ENCODE measurements at regions not wholly inside any gene's neighbourhood (a gene's known extent, or its start where the extent isn't known, plus 50 kb on each side); places are given as distances from the start of the nearest gene placed in this dataset.
A peak's percentile ranks its signal among the peaks of the same experiment; 100 is the strongest.
"Not testable (repeated sequence)": the region's sequence is repeated elsewhere in the genome, so short reads cannot be mapped to it uniquely, and the experiment has no call there.

DNA sequence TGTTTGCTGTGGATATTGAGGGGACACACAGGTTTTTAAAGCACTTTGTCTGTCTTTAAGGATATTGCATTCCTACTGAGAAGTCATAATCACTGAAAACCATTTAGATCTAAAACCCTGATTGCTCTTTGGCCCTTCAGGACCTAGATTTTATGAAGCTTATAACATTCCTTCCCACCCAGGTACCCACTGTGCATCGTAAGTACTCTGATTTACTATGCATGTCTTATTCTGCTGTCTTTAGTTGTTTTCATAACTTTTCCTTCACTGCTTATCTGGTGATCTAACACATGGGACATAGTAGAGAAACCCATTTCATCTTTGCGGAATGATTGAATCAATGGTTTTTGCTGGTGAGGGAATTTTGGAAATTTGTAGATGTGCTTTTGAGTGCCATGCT is 247.0 kb upstream of the RARB start:
- no peak for DNase-seq

- DNase-seq: no peak
Measured at GRCh38 chr3:25182794-25183193, 245.3 kb upstream of the RARB start.

GRCh38 chr3:25184641-25185250 is 243.3 kb upstream of the RARB start:
- DNase-seq: no peak

DNA sequence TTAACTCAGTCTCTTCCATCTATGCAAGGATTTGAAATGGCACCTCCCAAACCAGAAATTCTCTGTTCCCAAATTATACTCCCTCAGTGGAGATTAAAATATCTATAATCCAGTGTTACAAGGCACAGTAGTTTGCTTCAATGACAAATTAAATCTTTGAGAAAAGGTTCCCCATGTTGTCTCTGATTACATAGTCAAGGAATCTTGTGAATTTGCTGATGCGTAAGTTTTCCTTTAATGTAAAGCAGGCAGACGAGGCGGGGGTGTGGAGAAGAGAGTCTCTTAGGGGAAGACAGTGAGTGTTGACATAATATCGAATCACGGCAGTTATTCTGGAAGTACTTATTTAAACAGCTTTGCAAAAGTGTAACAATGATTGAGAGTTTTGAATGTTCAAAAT is 236.4 kb upstream of the RARB start:
- DNase-seq: no peak

DNA sequence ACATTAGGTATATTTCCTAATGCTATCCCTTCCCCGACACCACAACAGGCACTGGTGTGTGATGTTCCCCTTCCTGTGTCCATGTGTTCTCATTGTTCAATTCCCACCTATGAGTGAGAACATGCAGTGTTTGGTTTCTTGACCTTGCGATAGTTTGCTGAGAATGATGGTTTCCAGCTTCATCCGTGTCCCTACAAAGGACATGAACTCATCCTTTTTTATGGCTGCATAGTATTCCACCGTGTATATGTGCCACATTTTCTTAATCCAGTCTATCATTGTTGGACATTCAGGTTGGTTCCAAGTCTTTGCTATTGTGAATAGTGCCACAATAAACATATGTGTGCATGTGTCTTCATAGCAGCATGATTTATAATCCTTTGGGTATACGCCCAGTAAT is 228.5 kb upstream of the RARB start:
- DNase-seq: not testable (repeated sequence)

DNA sequence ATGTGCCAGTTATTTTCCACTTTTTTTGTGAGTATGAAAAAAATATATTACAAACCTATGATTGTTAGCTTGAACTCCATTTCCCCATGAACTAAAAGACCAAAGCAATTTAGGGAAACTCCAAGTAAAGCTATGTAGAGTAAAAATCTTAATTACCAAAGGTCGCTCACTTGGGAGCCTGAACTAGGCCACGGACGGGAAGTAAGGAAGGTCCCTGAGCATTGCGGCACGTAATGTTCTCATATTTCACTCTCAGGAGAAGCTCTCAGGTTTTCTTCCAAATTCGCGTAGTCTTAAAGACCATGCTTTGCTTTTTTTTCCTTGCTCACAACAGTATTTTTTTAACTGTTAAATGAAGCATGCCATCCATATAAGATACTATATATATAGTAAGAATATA is 215.3 kb upstream of the RARB start:
- no peak for DNase-seq

DNA sequence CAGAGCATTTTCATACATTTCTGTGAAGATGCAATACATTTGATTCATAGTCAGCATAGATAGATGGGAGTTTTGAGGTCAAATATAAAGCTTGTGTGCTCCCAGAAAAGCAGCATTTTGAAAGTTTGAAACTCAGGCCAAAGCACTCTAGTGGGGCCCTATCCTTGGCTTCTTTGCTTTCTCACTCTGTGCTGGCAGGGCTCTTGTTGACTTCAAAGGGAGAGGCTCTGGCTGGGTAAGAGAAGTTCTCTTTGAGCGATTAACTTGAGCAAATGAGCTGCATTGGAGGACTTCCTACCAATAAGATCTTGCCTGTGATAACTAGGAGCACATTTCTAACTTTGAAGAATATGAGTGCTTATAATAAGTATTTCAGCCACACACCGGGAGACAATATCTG is 214.0 kb upstream of the RARB start:
- peak in 2 of 58 donors; percentile 0 for DNase-seq

GRCh38 chr3:25218362-25218761 is 209.7 kb upstream of the RARB start:
- no peak for DNase-seq

GRCh38 chr3:25226747-25227146 is 201.3 kb upstream of the RARB start:
- no peak for DNase-seq

DNA sequence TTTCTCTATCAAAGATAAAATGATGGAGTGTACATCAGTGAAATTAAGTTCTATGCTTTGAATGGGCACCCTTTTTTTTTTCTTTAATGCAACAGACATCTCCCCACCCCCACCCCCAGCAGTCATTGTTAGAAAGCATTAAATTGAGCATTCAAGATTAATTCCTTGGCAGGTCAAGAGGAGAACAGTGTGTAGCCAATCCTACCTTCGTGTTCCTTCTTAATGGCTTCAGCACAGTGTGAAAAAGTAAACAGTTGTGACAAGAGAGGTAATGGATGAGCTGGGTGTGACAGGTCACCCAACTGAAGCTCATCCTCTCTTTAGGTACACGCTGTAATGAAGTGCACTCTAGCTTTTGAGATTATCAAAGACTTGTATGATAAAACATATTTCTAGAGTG is 198.5 kb upstream of the RARB start:
- DNase-seq: no peak

DNA sequence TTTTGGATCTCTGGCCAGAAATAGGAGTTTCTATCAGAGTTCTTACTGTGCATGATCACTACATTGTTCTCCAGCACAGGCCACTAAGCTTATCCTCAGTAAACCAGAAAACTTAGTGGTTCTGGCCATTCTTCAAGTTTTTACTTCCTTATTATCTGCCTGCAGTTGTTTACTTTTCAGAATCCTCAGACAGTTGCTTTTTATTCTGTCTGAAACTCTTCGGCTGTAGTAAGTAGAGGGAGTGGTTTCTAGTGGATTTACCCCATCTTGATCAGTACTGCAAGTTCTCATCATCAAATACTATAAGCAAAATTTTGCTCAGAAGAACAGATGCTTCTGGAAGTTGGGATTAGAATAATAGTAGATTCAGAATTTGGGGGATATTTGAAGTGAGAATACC is 193.0 kb upstream of the RARB start:
- no peak for DNase-seq

GRCh38 chr3:25235466-25235865 is 192.6 kb upstream of the RARB start:
- DNase-seq: no peak

DNA sequence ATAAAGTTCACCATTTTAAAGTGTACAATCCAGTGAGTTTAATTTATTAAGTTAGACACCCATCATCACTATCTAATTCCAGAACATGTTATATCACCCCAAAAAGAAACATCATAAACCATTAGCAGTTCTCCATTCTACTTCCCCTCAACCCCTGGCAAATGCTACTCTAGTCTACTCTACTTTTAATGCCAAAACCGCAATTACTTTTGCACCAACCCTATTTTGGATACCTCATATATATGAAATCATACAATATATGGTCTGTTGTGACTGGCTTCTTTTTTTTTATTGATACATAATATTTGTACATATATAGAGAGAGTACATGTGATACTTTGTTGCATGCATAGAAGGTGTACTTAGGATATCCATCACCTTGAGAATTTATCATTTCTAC is 190.5 kb upstream of the RARB start:
- DNase-seq: no peak

DNA sequence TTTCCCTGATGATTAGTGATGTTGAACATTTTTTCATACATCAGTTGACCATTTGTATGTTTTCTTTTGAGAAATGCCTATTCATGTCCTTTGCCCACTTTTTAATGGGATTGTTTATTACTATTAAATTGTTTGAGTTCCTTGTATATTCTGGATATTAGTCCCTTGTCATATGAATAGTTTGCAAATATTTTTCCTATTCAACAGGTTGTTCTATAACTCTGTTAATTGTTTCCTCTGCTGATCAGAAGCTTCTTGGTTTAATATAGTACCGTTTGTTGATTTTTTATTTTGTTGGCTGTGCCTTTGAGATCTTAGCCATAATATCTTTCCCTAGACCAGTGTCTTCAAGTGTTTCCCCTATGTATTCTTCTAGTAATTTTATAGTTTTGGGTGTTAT is 189.0 kb upstream of the RARB start:
- no peak for DNase-seq

DNA sequence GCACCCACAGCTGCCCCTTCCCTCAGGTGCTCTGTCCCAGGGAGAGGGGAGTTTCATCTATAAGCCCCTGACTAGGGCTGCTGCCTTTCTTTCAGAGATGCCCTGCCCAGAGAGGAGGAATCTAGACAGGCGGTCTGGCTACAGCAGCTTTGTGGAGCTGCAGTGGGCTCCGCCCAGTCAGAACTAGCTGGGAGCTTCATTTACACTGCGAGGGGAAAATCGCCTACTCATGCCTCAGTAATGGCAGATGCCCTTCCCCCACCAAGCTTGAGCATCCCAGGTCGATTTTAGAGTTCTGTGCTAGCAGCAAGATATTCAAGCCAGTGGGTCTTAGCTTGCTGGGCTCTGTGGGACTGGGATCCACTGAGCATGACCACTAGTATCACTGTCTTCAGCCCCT is 181.2 kb upstream of the RARB start:
- no peak for DNase-seq

- no peak for DNase-seq
Measured at GRCh38 chr3:25252291-25252690, 175.8 kb upstream of the RARB start.

- no peak for DNase-seq
Measured at GRCh38 chr3:25257026-25257425, 171.0 kb upstream of the RARB start.

DNA sequence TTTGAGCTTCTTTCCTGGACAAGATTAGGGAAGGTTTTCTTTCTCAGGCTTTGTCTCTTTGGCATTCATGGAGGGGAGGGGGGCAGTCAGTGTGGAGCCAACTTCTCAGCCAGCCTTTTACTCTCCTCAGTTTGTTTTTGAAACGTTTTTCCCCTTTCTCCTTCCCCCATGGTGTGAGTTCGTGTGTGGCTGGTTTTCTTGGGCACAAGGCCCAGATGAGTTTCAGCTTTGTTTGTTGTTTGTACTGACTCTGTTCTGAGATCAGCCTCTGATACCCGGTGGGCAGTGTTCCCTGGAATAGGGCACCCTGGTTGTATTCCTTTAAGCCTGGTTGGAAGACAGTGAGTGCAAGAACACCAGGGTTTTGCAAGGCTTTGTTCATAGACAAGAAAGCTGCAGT is 168.2 kb upstream of the RARB start:
- DNase-seq: peak in 13 of 58 donors; percentile 1 to 47 (median 7)

DNA sequence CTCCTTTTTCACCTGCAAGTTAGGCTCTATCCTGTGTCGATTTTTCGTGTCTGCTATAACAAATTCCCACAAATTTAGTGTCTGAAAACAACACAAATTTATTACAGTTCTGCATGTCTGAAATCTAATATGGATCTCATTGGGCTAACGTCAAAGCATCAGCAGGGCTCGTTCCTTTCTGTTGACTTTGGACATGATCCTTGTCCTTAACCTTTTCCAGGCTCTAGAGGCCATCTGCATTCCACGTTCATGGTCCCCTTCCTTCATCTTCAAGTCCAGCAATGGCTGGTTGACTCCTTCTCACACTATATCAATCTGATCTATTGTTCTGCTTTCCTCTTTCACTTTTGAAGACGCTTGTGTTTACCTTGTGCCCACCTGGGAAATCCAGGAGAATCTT is 165.7 kb upstream of the RARB start:
- DNase-seq: no peak

DNA sequence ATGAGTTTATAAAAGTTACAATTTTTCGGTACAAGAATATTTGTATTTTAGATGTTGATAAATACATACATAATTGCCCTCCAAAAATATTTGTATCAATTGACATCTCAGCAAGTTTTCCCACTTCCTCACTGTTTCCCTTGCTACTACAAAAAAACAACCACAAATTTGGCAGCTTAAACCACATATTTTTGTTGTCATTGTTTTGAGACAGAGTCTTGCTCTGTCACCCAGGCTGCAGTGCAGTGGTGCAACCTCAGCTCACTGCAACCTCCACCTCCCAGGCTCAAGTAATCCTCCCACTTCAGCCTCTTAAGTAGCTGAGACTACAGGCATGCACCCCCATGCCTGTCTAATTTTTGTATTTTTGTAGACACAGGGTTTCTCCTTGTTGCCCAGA is 162.8 kb upstream of the RARB start:
- no peak for DNase-seq

DNA sequence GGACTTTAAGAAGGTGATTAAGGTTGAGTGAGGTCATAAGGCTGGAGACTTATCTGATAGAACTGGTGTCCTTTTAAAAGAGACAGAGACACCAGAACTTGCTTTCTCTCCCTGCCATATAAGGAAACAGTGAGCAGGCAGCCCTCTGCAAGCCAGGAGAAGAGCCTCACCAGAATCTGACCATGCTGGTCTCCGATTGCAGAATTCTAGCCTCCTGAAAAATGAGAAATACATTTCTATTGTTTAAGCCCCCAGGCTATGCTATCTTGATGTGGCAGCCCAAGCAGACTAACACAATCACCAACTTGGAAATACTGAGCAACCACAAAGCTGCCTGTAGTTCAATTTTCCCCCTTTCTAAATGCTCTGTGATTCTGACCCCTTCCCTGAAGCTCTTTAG is 161.4 kb upstream of the RARB start:
- DNase-seq: no peak

DNA sequence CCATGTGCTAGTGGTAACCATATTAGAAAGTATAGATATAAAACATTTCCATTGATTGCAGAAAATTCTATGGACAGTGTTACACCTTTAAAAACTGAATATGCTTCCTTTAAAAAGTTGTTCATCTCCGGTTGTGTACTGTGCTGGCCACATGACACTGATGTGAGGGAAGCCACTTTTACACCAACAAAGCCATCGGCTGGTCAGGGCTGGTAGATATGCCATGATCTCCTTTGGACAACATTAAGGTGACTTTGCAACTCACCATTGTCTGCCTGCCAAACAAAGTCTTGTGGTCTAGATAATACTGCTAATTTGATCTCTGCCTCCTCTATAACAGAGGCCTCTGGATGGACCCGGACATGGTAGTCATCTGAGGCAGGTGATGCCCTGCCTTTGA is 156.0 kb upstream of the RARB start:
- DNase-seq: no peak

DNA sequence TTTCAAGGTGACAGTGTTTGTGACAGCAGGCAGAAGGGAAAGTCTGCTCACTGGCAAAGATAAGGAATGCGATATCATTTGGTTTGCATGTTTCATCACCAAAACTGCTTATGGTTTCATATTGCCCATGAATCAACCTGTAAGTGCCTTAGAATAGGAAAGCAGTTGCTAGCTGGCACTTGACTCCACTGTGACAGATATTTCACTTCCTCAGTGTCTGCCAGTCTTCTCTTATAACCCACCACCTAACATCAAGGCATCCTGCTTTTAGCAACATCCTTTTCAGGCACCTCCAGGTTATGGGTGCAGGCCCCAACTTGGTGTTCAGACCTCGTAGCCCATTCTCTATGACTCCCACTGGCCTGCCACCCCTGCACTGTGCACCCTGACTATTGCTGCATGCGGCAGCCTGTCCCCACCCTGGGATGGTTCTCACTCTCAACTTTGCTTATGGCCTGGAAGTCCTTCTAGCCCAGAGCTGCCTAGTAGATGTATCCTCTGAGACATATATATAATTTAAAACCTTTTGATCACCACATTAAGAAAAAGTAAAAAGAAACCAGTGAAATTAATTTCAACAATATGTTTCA is 154.4 kb upstream of the RARB start:
- DNase-seq: no peak

DNA sequence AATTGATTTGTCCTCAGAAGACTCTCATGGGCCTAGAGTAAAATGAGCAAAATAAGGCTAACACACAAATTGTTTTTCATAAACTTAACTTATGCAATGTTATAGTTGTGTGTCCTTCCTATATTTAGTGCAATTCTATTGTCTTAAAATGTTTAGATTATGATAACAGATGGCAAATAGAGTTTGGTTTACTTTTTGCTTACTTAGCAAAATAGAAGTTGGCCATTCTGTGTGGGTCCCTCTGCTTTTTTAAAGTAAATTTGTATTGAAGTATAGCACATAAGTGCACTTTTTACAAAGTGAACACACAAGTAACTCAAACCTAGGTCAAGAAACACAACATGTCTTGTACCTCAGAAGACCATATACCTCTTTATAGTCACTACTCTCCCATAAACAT is 150.6 kb upstream of the RARB start:
- no peak for DNase-seq
